Astrocyte of the cerebellum (primary cell): ENCODE measurements at regions not wholly inside any gene's neighbourhood (a gene's known extent, or its start where the extent isn't known, plus 50 kb on each side); places are given as distances from the start of the nearest gene placed in this dataset.
A peak's percentile ranks its signal among the peaks of the same experiment; 100 is the strongest.

Source experiments
- DNase-seq: peaks from one replicate; pipeline ENCODE4 v3.0.0-alpha.2; 2011; ENCODE audit warnings: low read depth
- H3K4me3 ChIP-seq: 2 replicates; pipeline ENCODE4 v1.5.1; 2011; ENCODE audit warnings: mild to moderate bottlenecking, low read depth, low read length, moderate library complexity
- in situ Hi-C: cut with HindIII; loops from 2 replicates; pipeline ENCODE4 v1.10.0; 2017; ENCODE audit warnings: low sequenced_read_pairs
- TF ChIP-seq, protein P1 (sequence below): IDR thresholded peaks from 2 replicates; pipeline ENCODE4 v1.5.1; 2012; ENCODE audit warnings: low read length, low read depth, moderate library complexity, mild to moderate bottlenecking; ENCODE audit errors: missing control alignments

DNA sequence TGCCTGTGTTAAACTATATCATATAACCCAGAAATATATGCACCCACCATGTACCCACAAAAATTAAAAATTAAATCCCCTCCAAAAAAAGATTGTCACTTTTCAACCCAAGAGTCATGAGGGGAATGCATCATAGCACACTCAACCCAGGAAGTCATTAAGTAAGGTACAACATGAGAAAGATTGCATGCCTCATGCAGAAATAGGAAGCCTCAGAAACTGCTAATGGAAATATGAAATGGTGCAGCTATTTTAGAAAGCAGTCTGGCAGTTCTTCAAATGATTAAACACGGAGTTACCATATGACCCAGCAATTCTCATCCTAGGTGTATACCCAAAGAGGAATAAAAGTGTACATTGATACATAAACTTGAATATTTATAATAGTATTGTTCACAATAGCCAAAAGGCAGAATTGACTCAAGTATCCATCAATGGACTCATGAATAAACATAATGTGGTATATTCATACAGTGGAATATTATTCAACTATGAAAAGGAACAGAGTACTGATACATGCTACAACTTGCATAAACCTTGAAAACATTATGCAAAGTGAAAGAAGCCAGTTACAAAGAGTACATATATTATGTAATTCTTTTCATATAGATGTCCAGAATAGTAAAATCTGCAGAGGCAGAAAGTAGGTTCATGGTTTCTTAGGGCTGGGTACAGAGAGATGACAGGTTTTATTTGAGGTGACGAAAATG lies 70.4 kb downstream of the TMEM100 start:
- TF ChIP-seq, protein P1, sequence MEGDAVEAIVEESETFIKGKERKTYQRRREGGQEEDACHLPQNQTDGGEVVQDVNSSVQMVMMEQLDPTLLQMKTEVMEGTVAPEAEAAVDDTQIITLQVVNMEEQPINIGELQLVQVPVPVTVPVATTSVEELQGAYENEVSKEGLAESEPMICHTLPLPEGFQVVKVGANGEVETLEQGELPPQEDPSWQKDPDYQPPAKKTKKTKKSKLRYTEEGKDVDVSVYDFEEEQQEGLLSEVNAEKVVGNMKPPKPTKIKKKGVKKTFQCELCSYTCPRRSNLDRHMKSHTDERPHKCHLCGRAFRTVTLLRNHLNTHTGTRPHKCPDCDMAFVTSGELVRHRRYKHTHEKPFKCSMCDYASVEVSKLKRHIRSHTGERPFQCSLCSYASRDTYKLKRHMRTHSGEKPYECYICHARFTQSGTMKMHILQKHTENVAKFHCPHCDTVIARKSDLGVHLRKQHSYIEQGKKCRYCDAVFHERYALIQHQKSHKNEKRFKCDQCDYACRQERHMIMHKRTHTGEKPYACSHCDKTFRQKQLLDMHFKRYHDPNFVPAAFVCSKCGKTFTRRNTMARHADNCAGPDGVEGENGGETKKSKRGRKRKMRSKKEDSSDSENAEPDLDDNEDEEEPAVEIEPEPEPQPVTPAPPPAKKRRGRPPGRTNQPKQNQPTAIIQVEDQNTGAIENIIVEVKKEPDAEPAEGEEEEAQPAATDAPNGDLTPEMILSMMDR, result no peak
- no peak overlapping the region for H3K4me3 ChIP-seq
- no peak for DNase-seq
- in situ Hi-C loops, result no loop called here

- in situ Hi-C loops, result no loop called here
- no peak overlapping the region for H3K4me3 ChIP-seq
- DNase-seq, result no peak
- TF ChIP-seq, protein P1, result no peak
Measured at GRCh38 chr17:55649957-55650597, 72.6 kb downstream of the TMEM100 start.

GRCh38 chr17:55648086-55648485 lies 74.6 kb downstream of the TMEM100 start:
- TF ChIP-seq, protein P1, result no peak
- no peak overlapping the region for H3K4me3 ChIP-seq
- DNase-seq, result no peak
- in situ Hi-C loops, result no loop called here

- DNase-seq, result no peak
- in situ Hi-C loops, result no loop called here
Measured at GRCh38 chr17:55645361-55645760, 77.3 kb downstream of the TMEM100 start.

DNA sequence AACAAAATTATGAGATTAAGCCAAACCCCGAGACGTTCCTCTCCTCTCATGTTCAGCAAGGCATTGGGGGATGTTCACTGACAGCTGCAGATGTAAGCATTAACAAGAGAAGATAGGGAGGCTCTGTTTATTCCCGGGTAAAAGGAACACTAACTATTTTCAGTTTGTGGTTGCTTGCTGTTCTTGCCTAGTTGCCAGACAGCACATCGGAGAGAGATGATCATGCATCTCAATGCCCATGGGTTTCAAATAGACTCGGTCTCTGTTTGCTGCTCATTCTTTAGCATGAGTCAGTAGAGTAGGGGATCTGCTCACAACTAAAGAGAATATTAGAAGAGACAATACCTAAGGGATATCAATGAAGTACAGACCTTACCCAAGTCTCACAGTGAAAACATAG lies 78.3 kb downstream of the TMEM100 start:
- TF ChIP-seq, protein P1, result no peak
- in situ Hi-C loops, result no loop called here
- no peak for DNase-seq
- H3K4me3 ChIP-seq, result no peak overlapping the region

More at GRCh38 chr17:55645361-55645760, 77.3 kb downstream of the TMEM100 start:
- no peak overlapping the region for H3K4me3 ChIP-seq
- TF ChIP-seq, protein P1, result no peak

DNA sequence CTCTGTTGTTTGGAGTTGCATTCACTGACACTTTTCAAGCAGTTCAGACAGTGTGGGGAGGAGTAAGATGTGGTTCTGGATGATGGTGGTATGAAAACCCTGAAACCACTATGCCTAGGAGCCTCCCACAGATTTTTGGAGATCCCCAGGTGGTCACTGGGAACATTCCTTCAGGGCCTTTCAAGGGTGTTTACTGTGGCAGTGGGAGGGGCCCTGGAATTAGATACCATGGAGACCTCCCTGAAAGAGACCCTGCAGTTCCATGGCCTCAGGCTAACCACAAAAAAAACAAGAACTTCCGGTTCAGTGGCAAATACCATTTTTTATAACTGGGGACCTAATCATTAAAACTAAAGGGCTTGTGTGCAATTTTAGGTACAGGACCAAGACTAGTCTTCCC lies 79.9 kb downstream of the TMEM100 start:
- peak; percentile 8 for DNase-seq
- in situ Hi-C loops, result no loop called here
- H3K4me3 ChIP-seq, result no peak overlapping the region
- TF ChIP-seq, protein P1, result no peak
